HG03108 (cell line): ENCODE measurements at regions not wholly inside any gene's neighbourhood (a gene's known extent, or its start where the extent isn't known, plus 50 kb on each side); places are given as distances from the start of the nearest gene placed in this dataset.

Experiments
- ATAC-seq: cut with Tn5 transposase; IDR thresholded peaks from one replicate; pipeline ENCODE4 v1.9.1; 2021; ENCODE audit warnings: moderate library complexity; ENCODE audit not compliant: unreplicated experiment

- ATAC-seq = no peak
Measured at GRCh38 chr3:124091716-124092115, 99.8 kb upstream of the ROPN1 start.

- ATAC-seq = no peak
Measured at GRCh38 chr3:124092811-124093210, 100.9 kb upstream of the ROPN1 start.

GRCh38 chr3:124094496-124094895 is 102.6 kb upstream of the ROPN1 start:
- no peak for ATAC-seq

DNA sequence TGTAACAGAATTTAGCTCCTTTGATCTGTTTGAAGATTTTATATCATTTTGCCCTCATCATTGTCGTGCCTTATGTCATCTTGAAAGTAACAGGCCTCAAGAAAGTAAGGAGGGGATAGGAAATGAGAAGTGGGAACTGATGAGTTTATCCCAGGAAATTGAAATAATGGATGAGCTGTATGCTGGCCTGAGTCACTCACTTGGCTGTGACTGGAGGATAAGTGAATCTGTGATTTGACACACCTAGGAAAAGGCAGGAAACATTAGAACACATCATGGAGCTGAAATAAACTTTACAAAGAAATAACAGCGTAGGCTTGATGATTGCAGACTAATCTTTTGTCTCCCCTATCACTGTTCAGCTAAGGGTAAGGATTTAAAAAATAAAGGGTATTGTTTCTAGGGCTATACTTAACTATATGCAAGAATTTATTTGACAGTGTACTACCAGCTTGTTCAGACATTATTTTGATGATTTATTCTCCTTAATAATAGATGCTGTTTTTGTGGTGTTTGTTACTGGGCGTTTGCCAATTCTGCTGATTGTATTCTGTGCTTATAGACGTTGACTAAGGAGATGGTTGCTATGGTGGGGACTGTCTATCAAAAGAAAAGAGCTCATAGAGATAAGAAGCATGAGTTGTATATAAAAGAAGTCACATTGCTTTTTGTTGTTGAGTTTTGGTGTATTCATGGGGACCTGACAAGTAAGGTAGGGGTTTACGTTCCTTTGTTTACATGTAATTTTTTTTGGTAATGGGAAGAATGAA is 105.6 kb upstream of the ROPN1 start:
- no peak for ATAC-seq

DNA sequence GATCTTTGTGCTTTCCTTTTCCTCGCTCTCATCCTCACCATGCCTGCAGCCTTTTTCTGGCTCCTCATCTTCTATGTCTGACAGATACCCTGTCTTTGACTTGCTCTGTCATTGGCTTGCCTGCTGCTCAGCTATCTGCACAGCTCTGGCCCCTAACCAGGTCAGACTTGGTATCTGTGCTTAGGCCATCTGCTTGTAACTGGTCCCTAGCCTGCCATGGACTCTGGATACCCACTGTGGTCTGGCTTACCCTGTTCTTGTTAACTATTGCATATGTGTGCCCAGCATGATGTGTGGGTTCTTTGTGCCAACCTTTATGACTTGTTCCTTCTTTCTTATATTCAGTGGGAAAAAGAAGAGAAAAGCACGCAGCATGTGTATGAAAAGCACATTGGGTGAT is 109.7 kb upstream of the ROPN1 start:
- ATAC-seq = no peak

GRCh38 chr3:124107104-124107890 is 115.4 kb upstream of the ROPN1 start:
- ATAC-seq = no peak

DNA sequence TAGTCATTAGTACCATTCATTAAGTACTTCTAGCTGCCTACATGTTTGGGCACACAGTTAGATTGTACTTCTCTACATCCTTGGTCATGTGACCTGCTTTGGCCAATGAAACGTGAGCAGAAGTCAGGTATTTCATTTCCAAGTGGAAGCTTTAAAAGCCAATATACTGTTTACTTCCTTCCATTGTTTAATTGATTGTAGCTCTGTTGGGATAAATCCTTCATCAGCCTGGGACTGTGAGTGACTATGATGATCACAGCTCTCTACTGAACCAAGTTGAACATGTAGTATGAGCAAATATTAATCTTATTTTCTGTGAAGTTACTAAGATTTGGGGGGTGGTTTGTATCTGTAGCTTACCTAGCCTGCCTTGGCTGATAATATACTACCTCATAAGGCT is 116.5 kb upstream of the ROPN1 start:
- no peak for ATAC-seq

DNA sequence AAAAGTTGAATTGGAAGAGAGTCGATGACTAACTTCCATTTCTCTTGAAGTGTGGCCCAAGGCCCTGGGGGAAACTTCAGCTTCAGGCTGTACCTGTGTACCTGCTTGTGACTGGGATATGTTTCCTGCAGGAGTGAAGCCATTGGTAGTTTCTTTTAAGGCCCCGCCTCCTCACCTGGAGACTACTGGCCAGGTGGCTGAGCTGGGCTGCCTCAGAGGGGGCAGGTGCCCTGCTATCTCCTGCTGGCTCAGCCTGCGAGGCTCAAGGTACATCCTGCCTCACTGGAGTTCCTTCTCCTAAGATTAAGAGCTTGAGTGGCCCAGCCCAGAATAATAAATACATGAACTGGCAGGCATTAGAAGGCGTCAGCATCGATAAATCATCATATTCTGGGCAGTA is 121.6 kb upstream of the ROPN1 start:
- ATAC-seq = no peak

DNA sequence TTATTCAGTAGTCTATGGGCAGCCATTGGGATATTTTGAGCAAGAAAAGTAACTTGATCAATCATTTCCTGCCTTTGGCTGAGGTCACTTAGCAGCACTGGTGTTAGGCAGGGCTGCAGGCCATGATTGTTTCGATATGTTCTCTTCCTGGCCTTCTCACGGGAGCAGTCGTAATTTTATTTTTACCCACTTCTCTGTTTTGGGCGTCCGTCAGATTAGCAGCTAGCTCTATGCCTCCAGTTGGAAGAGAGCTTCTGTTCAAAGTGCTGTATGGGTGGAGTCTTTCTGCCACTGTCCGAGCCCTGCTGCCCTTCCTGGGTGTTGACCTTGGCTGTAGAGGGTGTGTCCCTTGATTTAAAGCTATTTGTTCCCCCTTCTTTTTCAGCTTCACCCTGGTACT is 123.4 kb upstream of the ROPN1 start:
- no peak for ATAC-seq

DNA sequence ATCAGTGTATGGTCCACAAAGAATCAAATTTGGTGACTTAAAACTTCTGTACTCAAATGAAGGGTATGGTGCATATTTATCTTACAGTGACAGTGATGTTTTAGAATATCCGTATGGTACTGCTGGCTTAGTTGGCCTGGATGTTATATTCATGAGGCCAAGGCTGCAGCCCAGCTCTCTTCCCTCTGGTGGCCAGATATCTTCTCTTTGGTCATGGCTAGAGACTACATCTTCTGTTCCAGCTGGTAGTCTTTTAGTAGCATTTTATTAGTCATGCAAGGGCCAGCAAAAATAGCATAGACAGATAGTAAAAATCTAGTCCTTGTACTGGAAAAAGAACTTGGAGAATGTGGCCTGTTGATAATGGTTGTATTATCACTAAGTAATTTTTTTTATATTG is 124.0 kb upstream of the ROPN1 start:
- no peak for ATAC-seq

GRCh38 chr3:124116906-124117305 is 125.0 kb upstream of the ROPN1 start:
- no peak for ATAC-seq

- ATAC-seq = no peak
Measured at GRCh38 chr3:124117486-124117885, 125.6 kb upstream of the ROPN1 start.

GRCh38 chr3:124118397-124118796 is 126.5 kb upstream of the ROPN1 start:
- ATAC-seq = no peak

GRCh38 chr3:124119056-124119716 is 127.3 kb upstream of the ROPN1 start:
- ATAC-seq = no peak

DNA sequence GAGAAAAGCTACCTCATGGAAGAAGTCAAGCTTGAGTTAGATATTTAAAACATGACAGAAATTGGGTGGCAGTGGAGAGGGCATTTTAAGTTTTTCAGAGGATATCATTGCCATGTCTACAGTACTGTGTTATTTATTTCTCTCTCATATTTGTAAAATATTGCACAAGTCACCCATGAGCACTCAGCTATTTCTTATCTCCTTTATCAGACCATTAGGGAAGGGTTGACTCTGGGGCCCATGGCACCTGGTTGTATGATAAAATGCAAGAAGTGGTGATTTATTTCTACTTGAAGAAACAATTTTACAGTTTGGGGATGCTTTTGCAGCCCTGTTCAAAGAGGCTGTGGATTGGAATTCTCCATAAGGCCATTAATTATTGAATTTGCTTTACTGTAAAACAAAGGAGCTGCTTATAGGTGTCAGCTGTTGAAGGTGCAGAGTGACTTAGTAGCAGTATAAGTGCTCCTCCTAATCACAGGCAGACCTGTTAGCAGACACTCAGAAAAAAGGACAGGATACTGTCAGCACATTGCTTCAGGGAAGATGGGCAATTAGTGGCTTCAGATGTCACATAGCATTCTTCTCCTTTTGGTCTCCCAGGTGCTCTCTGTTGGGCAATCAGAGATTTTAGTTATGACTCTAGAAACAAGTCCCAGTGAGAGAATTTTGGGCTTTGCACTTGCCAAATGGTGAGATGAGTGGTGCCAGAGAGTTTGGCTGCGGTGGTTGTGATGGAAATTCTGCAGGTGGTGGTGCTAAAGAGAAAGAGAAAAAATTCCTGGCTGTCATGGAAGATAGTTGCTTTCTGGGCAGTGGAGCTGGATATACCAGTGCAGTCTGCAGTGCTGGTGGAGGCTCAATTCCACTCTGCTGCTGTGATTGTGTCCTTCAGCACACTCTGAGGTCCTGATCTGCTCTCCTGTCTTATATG is 129.7 kb upstream of the ROPN1 start:
- no peak for ATAC-seq

DNA sequence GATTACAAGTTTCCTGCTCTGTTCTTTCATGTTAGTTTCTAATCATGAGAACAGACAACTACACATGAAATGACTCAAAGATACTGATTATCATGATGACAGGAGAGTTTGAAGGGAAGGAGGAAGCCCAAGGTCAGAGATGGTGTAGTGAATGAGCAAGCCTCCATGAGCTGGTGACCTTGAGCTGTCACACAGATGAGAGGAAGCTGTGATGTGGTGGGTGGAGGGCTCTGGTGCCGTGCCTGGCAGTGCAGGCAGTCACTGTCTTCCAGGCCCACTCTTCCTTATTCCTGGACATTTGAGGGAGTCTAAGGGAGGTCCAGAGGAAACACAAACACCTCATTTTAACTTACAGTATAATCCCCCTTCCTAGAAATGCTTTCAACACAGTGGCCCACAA is 133.4 kb upstream of the ROPN1 start:
- no peak for ATAC-seq

GRCh38 chr3:124126436-124127023 is 134.6 kb upstream of the ROPN1 start:
- ATAC-seq = no peak

DNA sequence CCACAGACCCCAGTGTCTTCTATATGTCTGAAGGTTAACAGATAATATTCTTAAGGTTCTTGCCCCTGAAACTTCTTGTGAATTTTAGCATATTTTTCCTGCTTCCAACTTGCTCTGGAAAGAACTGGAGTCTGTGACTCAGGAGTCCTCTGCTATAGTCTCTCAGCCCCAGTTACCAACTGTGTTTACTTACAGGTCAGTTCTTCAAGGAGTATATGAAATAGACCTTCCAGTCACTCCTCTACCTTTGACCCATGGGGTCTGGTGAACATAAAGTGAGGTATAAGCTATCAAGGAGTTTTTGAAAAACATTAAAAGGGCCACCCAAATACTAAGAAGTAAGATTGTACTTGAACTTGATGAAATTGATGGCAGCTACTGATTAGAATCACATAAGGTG is 139.2 kb upstream of the ROPN1 start:
- ATAC-seq = no peak

GRCh38 chr3:124131580-124131979 is 139.7 kb upstream of the ROPN1 start:
- ATAC-seq = no peak

DNA sequence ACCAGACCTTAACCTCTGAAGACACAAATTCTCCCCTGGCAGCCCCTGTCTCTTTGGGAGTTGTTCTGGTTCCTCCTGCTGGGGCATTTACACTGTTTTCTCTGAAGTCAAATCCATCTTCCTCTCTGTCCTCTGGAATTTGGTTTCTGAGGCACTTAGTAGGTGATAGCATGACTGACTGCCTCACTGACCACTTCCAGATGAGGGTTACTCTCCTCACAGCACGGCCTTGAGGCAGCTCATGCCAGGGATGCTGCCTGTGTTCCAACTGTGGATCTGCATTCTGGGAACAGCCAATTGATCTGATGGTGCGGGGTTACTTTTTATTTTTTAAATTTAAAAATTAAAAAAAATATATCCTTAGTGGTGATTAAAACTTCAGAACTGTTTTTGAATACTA is 140.9 kb upstream of the ROPN1 start:
- ATAC-seq = no peak
